ENCODE measurements at regions not wholly inside any gene's neighbourhood (a gene's known extent, or its start where the extent isn't known, plus 50 kb on each side); places are given as distances from the start of the nearest gene placed in this dataset.

- DNase-seq: no peak
Measured at GRCh38 chr12:85509857-85510256, 229.8 kb downstream of the ALX1 start.

GRCh38 chr12:85516039-85516438, 236.0 kb downstream of the ALX1 start:
- DNase-seq: no peak

GRCh38 chr12:85516667-85517325, 236.8 kb downstream of the ALX1 start:
- no peak for DNase-seq

GRCh38 chr12:85519163-85519562, 239.1 kb downstream of the ALX1 start:
- DNase-seq: no peak

GRCh38 chr12:85523197-85523596, 243.2 kb downstream of the ALX1 start:
- DNase-seq: no peak

GRCh38 chr12:85527192-85527591, 247.2 kb downstream of the ALX1 start:
- DNase-seq: no peak

GRCh38 chr12:85529896-85530295, 249.9 kb downstream of the ALX1 start:
- no peak for DNase-seq

GRCh38 chr12:85530456-85530855, 250.4 kb downstream of the ALX1 start:
- DNase-seq: no peak

- no peak for DNase-seq
Measured at GRCh38 chr12:85531341-85531740, 251.3 kb downstream of the ALX1 start.

- no peak for DNase-seq
Measured at GRCh38 chr12:85549640-85550039, 269.6 kb downstream of the ALX1 start.

- DNase-seq: no peak
Measured at GRCh38 chr12:85550924-85551323, 270.9 kb downstream of the ALX1 start.

GRCh38 chr12:85552461-85552860, 272.4 kb downstream of the ALX1 start:
- no peak for DNase-seq

- no peak for DNase-seq
Measured at GRCh38 chr12:85557850-85558249, 277.8 kb downstream of the ALX1 start.

- DNase-seq: no peak
Measured at GRCh38 chr12:85558684-85559083, 277.5 kb downstream of the RASSF9 start.

GRCh38 chr12:85559127-85559526, 277.1 kb downstream of the RASSF9 start:
- no peak for DNase-seq

GRCh38 chr12:85559536-85559935, 276.7 kb downstream of the RASSF9 start:
- DNase-seq: no peak

GRCh38 chr12:85562765-85563164, 273.4 kb downstream of the RASSF9 start:
- DNase-seq: no peak

GRCh38 chr12:85564786-85565185, 271.4 kb downstream of the RASSF9 start:
- no peak for DNase-seq

GRCh38 chr12:85568395-85569103, 267.7 kb downstream of the RASSF9 start:
- DNase-seq: no peak

GRCh38 chr12:85569261-85569660, 266.9 kb downstream of the RASSF9 start:
- DNase-seq: no peak

- DNase-seq: no peak
Measured at GRCh38 chr12:85572956-85573355, 263.3 kb downstream of the RASSF9 start.

- DNase-seq: no peak
Measured at GRCh38 chr12:85573635-85574214, 262.5 kb downstream of the RASSF9 start.

GRCh38 chr12:85574291-85574690, 261.9 kb downstream of the RASSF9 start:
- DNase-seq: no peak
